ENCODE measurements at regions not wholly inside any gene's neighbourhood (a gene's known extent, or its start where the extent isn't known, plus 50 kb on each side); places are given as distances from the start of the nearest gene placed in this dataset.

- TF ChIP-seq CTCF (IDR thresholded peaks at IDR 0.05): no peak
- no peak for TF ChIP-seq POLR2A (IDR thresholded peaks at IDR 0.05)
These were observed 127.1 kb upstream of the CNTNAP2 start for GRCh38 chr7:145989469-145989868.
